ENCODE measurements at regions not wholly inside any gene's neighbourhood (a gene's known extent, or its start where the extent isn't known, plus 50 kb on each side); places are given as distances from the start of the nearest gene placed in this dataset.

GRCh38 chrX:42456176-42456700, 321.7 kb downstream of the PPP1R2C start:
- Histone ChIP-seq H2AFZ (ENCODE audit: control insufficient read depth, low read length) (no peak overlapping the region), H3K36me3 (ENCODE audit: control insufficient read depth in 2 of 2, extremely low read depth in 1 of 2, insufficient read depth in 2 of 2, low read length in 2 of 2) (no peaks in the 10 kb centered on the region), H3K4me3 (ENCODE audit: control insufficient read depth in 2 of 3, extremely low read depth in 1 of 3, insufficient read depth in 2 of 3, low read depth in 1 of 3, low read length in 3 of 3) (no peak overlapping the region), H3K9ac (ENCODE audit: control insufficient read depth, extremely low read depth, insufficient read depth, low read length) (no peak overlapping the region), H3K79me2 (ENCODE audit: control insufficient read depth, insufficient read depth, low read length) (no peaks in the 10 kb centered on the region), H3K4me1 (ENCODE audit: control insufficient read depth, extremely low read depth, insufficient read depth, low read length) (no peaks in the 10 kb centered on the region), H3K27ac (ENCODE audit: control insufficient read depth, insufficient read depth, low read length) (no peak overlapping the region), H3K4me2 (ENCODE audit: control insufficient read depth, extremely low read depth, insufficient read depth, low read depth, low read length) (no peak overlapping the region), H3K27me3 (ENCODE audit: control insufficient read depth, extremely low read depth, insufficient read depth, low read length) (no peaks in the 10 kb centered on the region), H3K9me1 (ENCODE audit: control insufficient read depth, extremely low read depth, insufficient read depth, low read length) (no peaks in the 10 kb centered on the region), H4K20me1 (ENCODE audit: control insufficient read depth, extremely low read depth, insufficient read depth, low read length) (no peaks in the 10 kb centered on the region), H3K9me3 (ENCODE audit: control insufficient read depth, low read depth, low read length) (no peaks in the 10 kb centered on the region)
- TF ChIP-seq, protein P1, sequence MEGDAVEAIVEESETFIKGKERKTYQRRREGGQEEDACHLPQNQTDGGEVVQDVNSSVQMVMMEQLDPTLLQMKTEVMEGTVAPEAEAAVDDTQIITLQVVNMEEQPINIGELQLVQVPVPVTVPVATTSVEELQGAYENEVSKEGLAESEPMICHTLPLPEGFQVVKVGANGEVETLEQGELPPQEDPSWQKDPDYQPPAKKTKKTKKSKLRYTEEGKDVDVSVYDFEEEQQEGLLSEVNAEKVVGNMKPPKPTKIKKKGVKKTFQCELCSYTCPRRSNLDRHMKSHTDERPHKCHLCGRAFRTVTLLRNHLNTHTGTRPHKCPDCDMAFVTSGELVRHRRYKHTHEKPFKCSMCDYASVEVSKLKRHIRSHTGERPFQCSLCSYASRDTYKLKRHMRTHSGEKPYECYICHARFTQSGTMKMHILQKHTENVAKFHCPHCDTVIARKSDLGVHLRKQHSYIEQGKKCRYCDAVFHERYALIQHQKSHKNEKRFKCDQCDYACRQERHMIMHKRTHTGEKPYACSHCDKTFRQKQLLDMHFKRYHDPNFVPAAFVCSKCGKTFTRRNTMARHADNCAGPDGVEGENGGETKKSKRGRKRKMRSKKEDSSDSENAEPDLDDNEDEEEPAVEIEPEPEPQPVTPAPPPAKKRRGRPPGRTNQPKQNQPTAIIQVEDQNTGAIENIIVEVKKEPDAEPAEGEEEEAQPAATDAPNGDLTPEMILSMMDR (optimal IDR thresholded peaks at IDR 0.05 in 1 of 3, IDR thresholded peaks at IDR 0.05 in 1 of 3, conservative IDR thresholded peaks at IDR 0.05 in 1 of 3; ENCODE audit: extremely low read depth in 1 of 3, insufficient read depth in 2 of 3, low read length in 3 of 3) = no peak
- no peak for TF ChIP-seq EZH2 (IDR thresholded peaks at IDR 0.05; ENCODE audit: low read length)
- DNase-seq (ENCODE audit: low read depth, low spot score) (no peak), FAIRE-seq (no peak)
- dilution Hi-C loops (cut with MboI; ENCODE audit: extremely low pct_ligation_motif_present, low sequenced_read_pairs) = no loop called here

- H2AFZ ChIP-seq (ENCODE audit: control insufficient read depth, low read length) = no peak overlapping the region
- H4K20me1 ChIP-seq (ENCODE audit: control insufficient read depth, extremely low read depth, insufficient read depth, low read length) = no peaks in the 10 kb centered on the region
- H3K9me1 ChIP-seq (ENCODE audit: control insufficient read depth, extremely low read depth, insufficient read depth, low read length) = no peaks in the 10 kb centered on the region
- H3K27me3 ChIP-seq (ENCODE audit: control insufficient read depth, extremely low read depth, insufficient read depth, low read length) = no peaks in the 10 kb centered on the region
- no peaks in the 10 kb centered on the region for H3K4me1 ChIP-seq (ENCODE audit: control insufficient read depth, extremely low read depth, insufficient read depth, low read length)
- no peaks in the 10 kb centered on the region for H3K79me2 ChIP-seq (ENCODE audit: control insufficient read depth, insufficient read depth, low read length)
- no peaks in the 10 kb centered on the region for H3K9me3 ChIP-seq (ENCODE audit: control insufficient read depth, low read depth, low read length)
- no peak for FAIRE-seq
- H3K4me2 ChIP-seq (ENCODE audit: control insufficient read depth, extremely low read depth, insufficient read depth, low read depth, low read length) = no peak overlapping the region
- dilution Hi-C loops (cut with MboI; ENCODE audit: extremely low pct_ligation_motif_present, low sequenced_read_pairs) = no loop called here
- H3K9ac ChIP-seq (ENCODE audit: control insufficient read depth, extremely low read depth, insufficient read depth, low read length) = no peak overlapping the region
- H3K4me3 ChIP-seq (ENCODE audit: control insufficient read depth in 2 of 3, extremely low read depth in 1 of 3, insufficient read depth in 2 of 3, low read depth in 1 of 3, low read length in 3 of 3) = no peak overlapping the region
- TF ChIP-seq EZH2 (IDR thresholded peaks at IDR 0.05; ENCODE audit: low read length) = no peak
- TF ChIP-seq, protein P1 (optimal IDR thresholded peaks at IDR 0.05 in 1 of 3, IDR thresholded peaks at IDR 0.05 in 1 of 3, conservative IDR thresholded peaks at IDR 0.05 in 1 of 3; ENCODE audit: extremely low read depth in 1 of 3, insufficient read depth in 2 of 3, low read length in 3 of 3) = no peak
- H3K36me3 ChIP-seq (ENCODE audit: control insufficient read depth in 2 of 2, extremely low read depth in 1 of 2, insufficient read depth in 2 of 2, low read length in 2 of 2) = no peaks in the 10 kb centered on the region
- H3K27ac ChIP-seq (ENCODE audit: control insufficient read depth, insufficient read depth, low read length) = no peak overlapping the region
- no peak for DNase-seq (ENCODE audit: low read depth, low spot score)
These were observed 327.7 kb downstream of the PPP1R2C start for GRCh38 chrX:42450228-42450627.

Data from keratinocyte (primary cell).